ENCODE measurements at regions not wholly inside any gene's neighbourhood (a gene's known extent, or its start where the extent isn't known, plus 50 kb on each side); places are given as distances from the start of the nearest gene placed in this dataset.

GRCh38 chr4:114472269-114473032 is 126.2 kb upstream of the UGT8 start:
- TF ChIP-seq, protein P1, sequence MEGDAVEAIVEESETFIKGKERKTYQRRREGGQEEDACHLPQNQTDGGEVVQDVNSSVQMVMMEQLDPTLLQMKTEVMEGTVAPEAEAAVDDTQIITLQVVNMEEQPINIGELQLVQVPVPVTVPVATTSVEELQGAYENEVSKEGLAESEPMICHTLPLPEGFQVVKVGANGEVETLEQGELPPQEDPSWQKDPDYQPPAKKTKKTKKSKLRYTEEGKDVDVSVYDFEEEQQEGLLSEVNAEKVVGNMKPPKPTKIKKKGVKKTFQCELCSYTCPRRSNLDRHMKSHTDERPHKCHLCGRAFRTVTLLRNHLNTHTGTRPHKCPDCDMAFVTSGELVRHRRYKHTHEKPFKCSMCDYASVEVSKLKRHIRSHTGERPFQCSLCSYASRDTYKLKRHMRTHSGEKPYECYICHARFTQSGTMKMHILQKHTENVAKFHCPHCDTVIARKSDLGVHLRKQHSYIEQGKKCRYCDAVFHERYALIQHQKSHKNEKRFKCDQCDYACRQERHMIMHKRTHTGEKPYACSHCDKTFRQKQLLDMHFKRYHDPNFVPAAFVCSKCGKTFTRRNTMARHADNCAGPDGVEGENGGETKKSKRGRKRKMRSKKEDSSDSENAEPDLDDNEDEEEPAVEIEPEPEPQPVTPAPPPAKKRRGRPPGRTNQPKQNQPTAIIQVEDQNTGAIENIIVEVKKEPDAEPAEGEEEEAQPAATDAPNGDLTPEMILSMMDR (IDR thresholded peaks at IDR 0.05), result no peak
- TF ChIP-seq POLR2AphosphoS5 (IDR thresholded peaks at IDR 0.05), result no peak
- no peak for TF ChIP-seq POLR2A (IDR thresholded peaks at IDR 0.05)
